Natural killer cell treated with Interleukin-12 subunit alpha and Interleukin-12 subunit beta and Interleukin-15 and Interleukin-18, amount 100 ng/mL, for 72 hours (primary cell): ENCODE measurements at regions not wholly inside any gene's neighbourhood (a gene's known extent, or its start where the extent isn't known, plus 50 kb on each side); places are given as distances from the start of the nearest gene placed in this dataset.

Source experiments
- ATAC-seq, 2 donors: fragments of 150-1000 bp; cut with Tn5 transposase in 1 of 2; sonication (Bioruptor Pico), chemical (Tn5 transposase) in 1 of 2; 2 replicates each; pipeline ENCODE4 v1.10.0; 2021
- DNase-seq: peaks from one replicate; pipeline ENCODE4 v3.0.0; 2022; ENCODE audit warnings: low spot score
- H3K27ac Mint-ChIP-seq, 2 donors: 1 replicate in 1 of 2; 2 replicates in 1 of 2; pipeline ENCODE4 v1.8.0; 2022; ENCODE audit warnings: mixed read lengths in 2 of 2, mild to moderate bottlenecking in 1 of 2, moderate library complexity in 1 of 2
- H3K27me3 Mint-ChIP-seq, 2 donors: 1 replicate in 1 of 2; 2 replicates in 1 of 2; pipeline ENCODE4 v1.8.0; 2022; ENCODE audit warnings: mixed read lengths in 2 of 2
- H3K36me3 Mint-ChIP-seq: one replicate; pipeline ENCODE4 v1.8.0; 2022; ENCODE audit warnings: mixed read lengths
- H3K4me1 Mint-ChIP-seq, 2 donors: 1 replicate in 1 of 2; 2 replicates in 1 of 2; pipeline ENCODE4 v1.8.0; 2022; ENCODE audit warnings: low read depth in 2 of 2, mixed read lengths in 2 of 2, mild to moderate bottlenecking in 1 of 2
- H3K4me3 Mint-ChIP-seq: one replicate; pipeline ENCODE4 v1.8.0; 2022; ENCODE audit warnings: mixed read lengths
- H3K9me3 Mint-ChIP-seq: 2 replicates; pipeline ENCODE4 v1.8.0; 2022; ENCODE audit warnings: mixed read lengths

GRCh38 chr10:128546651-128547165 lies 420.5 kb upstream of the MKI67 start:
- Mint-ChIP-seq H3K4me1 (no peaks in the 10 kb centered on the region), H3K27me3 (peaks cover 7 to 13% of the 10 kb centered on the region in 2 donors), H3K27ac (no peak overlapping the region), H3K4me3 (no peak overlapping the region), H3K9me3 (no peaks in the 10 kb centered on the region), H3K36me3 (no peaks in the 10 kb centered on the region)
- DNase-seq: no peak
- ATAC-seq: no peak

DNA sequence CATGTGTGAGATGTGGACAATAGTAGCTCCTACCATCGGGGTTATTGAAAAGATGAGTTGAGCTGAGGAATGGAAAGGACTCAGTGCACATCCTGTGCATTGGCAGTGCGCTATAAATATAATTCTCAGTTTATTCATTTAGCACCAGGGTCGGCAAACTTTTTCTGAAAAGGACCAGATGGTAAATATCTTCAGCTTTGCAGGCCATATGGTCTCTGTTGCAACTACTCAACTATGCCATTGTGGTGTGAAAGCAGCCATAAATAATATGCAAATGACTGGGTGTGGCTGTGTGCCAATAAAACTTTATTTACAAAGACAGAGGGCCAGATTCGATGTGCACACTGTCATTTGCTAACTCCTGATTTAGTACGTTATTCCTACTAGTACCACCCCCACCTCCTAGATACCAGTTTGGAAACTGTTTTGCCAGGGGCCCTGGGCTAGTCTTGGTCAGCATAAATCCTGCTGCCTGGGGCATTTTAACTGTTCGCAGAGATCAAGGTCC lies 422.9 kb upstream of the MKI67 start:
- no peaks in the 10 kb centered on the region for H3K36me3 Mint-ChIP-seq
- no peaks in the 10 kb centered on the region for H3K4me1 Mint-ChIP-seq
- no peaks in the 10 kb centered on the region for H3K9me3 Mint-ChIP-seq
- H3K27ac Mint-ChIP-seq: no peak overlapping the region
- H3K27me3 Mint-ChIP-seq: peaks cover 3 to 4% of the 10 kb centered on the region in 2 donors
- H3K4me3 Mint-ChIP-seq: no peak overlapping the region
- ATAC-seq (no peak), DNase-seq (no peak)

DNA sequence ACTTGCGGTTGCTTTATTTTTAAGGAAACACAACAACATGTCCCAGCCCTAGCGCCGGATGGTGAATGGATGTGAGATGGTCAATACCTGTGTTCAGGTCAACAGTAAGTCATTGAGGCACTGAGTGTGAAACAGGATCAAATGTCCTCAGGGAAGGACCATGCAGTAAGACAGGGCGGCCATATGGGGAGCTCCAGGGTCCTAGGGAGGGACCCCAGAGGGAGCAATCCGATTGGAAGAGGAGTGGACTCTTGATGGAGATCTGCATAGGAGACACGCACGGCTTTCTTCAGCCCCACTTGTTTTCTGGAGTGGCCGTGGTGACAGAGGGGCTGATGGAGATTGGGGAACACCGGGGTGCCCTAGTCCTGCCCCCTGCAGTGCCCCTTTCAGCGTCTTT lies 423.8 kb upstream of the MKI67 start:
- no peak for DNase-seq
- Mint-ChIP-seq H3K4me1 (no peaks in the 10 kb centered on the region), H3K9me3 (no peaks in the 10 kb centered on the region), H3K4me3 (no peak overlapping the region), H3K27ac (no peak overlapping the region), H3K36me3 (no peaks in the 10 kb centered on the region), H3K27me3 (peaks cover 7 to 12% of the 10 kb centered on the region in 2 donors)
- no peak for ATAC-seq

DNA sequence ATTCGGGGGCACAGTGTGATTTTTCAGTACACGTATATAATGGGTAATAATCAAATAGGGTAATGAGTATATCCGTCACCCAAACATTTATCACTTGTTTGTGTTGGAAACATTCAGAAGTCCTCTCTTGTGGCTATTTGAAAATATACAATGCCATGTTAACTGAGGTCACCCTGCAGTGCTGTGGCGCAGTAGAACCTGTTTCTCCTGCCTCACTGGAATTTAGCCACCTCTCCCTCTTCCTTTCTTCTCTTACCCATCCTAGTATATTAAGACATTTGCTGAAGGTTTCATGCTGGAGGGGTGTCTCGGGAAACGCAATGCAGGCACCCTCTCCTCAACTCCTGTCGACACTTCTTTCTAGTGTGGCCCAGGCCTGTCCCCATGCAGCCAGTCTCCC lies 425.3 kb upstream of the MKI67 start:
- Mint-ChIP-seq H3K4me1 (no peaks in the 10 kb centered on the region), H3K4me3 (no peak overlapping the region), H3K36me3 (no peaks in the 10 kb centered on the region), H3K27ac (no peak overlapping the region), H3K9me3 (no peaks in the 10 kb centered on the region), H3K27me3 (peaks cover 7 to 12% of the 10 kb centered on the region in 2 donors)
- DNase-seq (no peak), ATAC-seq (no peak)

GRCh38 chr10:128553755-128554154 lies 427.5 kb upstream of the MKI67 start:
- Mint-ChIP-seq H3K9me3 (no peaks in the 10 kb centered on the region), H3K4me1 (no peaks in the 10 kb centered on the region), H3K4me3 (no peak overlapping the region), H3K36me3 (no peaks in the 10 kb centered on the region), H3K27ac (no peak overlapping the region), H3K27me3 (peaks cover 9 to 12% of the 10 kb centered on the region in 2 donors)
- ATAC-seq: no peak
- no peak for DNase-seq

- Mint-ChIP-seq H3K4me1 (no peaks in the 10 kb centered on the region), H3K27ac (no peak overlapping the region), H3K9me3 (no peaks in the 10 kb centered on the region), H3K36me3 (no peaks in the 10 kb centered on the region), H3K27me3 (peaks cover 16 to 20% of the 10 kb centered on the region in 2 donors), H3K4me3 (no peak overlapping the region)
- no peak for DNase-seq
- ATAC-seq: no peak
Observed at GRCh38 chr10:128556182-128557110, 430.2 kb upstream of the MKI67 start.

DNA sequence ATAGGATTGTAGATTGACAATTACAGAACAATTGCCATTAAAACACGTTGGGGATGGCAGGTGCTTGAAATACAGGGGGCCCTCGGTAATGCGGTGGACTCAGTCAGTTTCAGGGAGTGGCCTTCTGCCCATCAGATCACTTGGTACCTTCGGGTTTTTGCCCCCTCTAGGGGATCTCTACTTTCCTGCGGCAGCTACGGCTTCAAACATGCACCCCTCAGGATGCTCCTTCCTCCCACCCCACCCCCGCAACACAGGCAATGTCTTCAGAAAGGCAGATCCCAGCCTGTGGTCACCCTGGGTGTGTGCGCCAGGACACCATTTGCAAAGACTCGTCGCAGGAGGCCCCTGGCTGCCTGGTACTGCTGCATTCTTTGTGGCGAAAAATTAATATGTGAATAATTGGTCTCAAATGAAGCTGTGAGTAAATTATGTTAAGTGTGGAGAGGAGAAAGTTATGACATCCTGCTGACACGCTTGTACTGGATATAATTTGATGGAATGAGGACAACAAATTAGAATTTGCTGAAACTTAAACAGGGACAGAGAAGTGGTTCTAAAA lies 431.0 kb upstream of the MKI67 start:
- H3K36me3 Mint-ChIP-seq: no peaks in the 10 kb centered on the region
- DNase-seq (no peak), ATAC-seq (no peak)
- no peaks in the 10 kb centered on the region for H3K9me3 Mint-ChIP-seq
- no peak overlapping the region for H3K27ac Mint-ChIP-seq
- H3K4me3 Mint-ChIP-seq: no peak overlapping the region
- H3K27me3 Mint-ChIP-seq: peaks cover 16 to 20% of the 10 kb centered on the region in 2 donors
- no peaks in the 10 kb centered on the region for H3K4me1 Mint-ChIP-seq

DNA sequence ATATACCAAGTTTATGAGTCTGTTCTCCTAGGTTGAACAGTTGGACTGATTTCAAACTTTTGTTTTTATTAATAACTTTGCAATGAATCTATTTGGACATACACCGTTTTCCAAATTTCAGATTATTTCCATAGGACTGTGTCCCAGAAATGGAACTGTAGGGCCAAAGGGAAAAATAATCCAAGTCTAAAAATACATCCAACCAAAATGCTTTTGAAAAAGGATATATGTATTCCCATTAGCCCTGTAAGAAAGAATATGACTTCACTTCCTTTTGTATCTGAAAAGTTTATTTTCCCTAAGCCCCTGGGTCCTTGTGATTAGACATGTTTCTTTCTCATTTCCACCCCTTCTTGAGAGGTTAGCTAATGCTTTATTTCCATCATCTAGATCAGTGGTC lies 434.2 kb upstream of the MKI67 start:
- Mint-ChIP-seq H3K27ac (no peak overlapping the region), H3K9me3 (no peaks in the 10 kb centered on the region), H3K4me1 (no peaks in the 10 kb centered on the region), H3K36me3 (no peaks in the 10 kb centered on the region), H3K4me3 (no peak overlapping the region), H3K27me3 (peaks cover 7 to 11% of the 10 kb centered on the region in 2 donors)
- DNase-seq (no peak), ATAC-seq (no peak)

DNA sequence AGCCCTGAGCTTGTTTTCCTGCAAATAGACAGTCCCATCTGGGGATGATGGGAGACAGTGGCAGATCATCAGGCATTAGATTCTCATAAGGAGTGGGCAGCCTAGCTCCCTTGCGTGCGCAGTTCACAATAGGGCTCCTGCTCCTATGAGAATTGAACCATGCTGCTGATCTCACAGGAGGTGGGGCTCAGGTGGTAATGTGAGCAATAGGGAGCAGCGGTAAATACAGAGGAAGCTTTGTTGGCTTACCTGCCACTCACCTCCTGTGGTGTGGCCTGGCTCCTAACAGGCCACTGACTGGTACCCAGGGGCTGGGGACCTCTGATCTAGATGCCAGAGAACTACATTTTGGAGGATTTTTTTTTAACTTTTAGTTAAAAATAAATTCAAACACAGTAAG lies 434.8 kb upstream of the MKI67 start:
- no peaks in the 10 kb centered on the region for H3K4me1 Mint-ChIP-seq
- H3K9me3 Mint-ChIP-seq: no peaks in the 10 kb centered on the region
- H3K27me3 Mint-ChIP-seq: peaks cover 7 to 11% of the 10 kb centered on the region in 2 donors
- no peak overlapping the region for H3K27ac Mint-ChIP-seq
- no peaks in the 10 kb centered on the region for H3K36me3 Mint-ChIP-seq
- no peak for ATAC-seq
- H3K4me3 Mint-ChIP-seq: no peak overlapping the region
- DNase-seq: no peak

- no peak overlapping the region for H3K4me3 Mint-ChIP-seq
- ATAC-seq (no peak), DNase-seq (no peak)
- H3K9me3 Mint-ChIP-seq: no peaks in the 10 kb centered on the region
- no peaks in the 10 kb centered on the region for H3K4me1 Mint-ChIP-seq
- no peaks in the 10 kb centered on the region for H3K36me3 Mint-ChIP-seq
- no peak overlapping the region for H3K27ac Mint-ChIP-seq
- H3K27me3 Mint-ChIP-seq: peaks cover 7% of the 10 kb centered on the region in 2 donors
Observed at GRCh38 chr10:128563387-128563786, 437.2 kb upstream of the MKI67 start.

GRCh38 chr10:128563904-128564303 lies 437.7 kb upstream of the MKI67 start:
- H3K27me3 Mint-ChIP-seq: peaks cover 7% of the 10 kb centered on the region in 2 donors
- no peak for ATAC-seq
- no peak overlapping the region for H3K4me3 Mint-ChIP-seq
- H3K9me3 Mint-ChIP-seq: no peaks in the 10 kb centered on the region
- no peaks in the 10 kb centered on the region for H3K36me3 Mint-ChIP-seq
- H3K4me1 Mint-ChIP-seq: no peaks in the 10 kb centered on the region
- DNase-seq: no peak
- no peak overlapping the region for H3K27ac Mint-ChIP-seq

- no peak overlapping the region for H3K4me3 Mint-ChIP-seq
- no peak for ATAC-seq
- H3K36me3 Mint-ChIP-seq: no peaks in the 10 kb centered on the region
- H3K27me3 Mint-ChIP-seq: no peaks in the 10 kb centered on the region
- no peaks in the 10 kb centered on the region for H3K9me3 Mint-ChIP-seq
- DNase-seq: no peak
- H3K4me1 Mint-ChIP-seq: no peaks in the 10 kb centered on the region
- no peak overlapping the region for H3K27ac Mint-ChIP-seq
Observed at GRCh38 chr10:128566361-128566968, 440.2 kb upstream of the MKI67 start.

DNA sequence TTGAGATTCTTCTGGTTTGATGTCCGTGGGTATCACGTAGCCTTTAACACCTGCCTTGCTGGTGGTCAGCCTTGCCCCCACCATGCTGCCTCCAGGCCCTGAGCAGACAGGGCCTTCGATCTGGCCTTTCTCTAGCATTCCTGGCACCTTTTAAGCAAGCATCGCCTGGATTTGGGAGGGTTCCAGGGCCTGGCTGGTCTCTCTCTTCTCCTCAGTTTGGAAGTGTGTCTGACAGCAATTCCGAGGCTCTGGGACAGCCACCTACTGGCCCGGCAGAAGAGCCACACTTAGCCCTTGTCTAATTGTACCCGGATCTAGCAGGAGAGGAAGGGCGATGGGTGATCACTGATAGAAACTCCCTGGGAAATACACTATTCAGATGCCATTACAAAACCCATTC lies 441.3 kb upstream of the MKI67 start:
- H3K4me1 Mint-ChIP-seq: no peaks in the 10 kb centered on the region
- no peak overlapping the region for H3K27ac Mint-ChIP-seq
- H3K36me3 Mint-ChIP-seq: no peaks in the 10 kb centered on the region
- no peaks in the 10 kb centered on the region for H3K9me3 Mint-ChIP-seq
- H3K4me3 Mint-ChIP-seq: no peak overlapping the region
- ATAC-seq: no peak
- H3K27me3 Mint-ChIP-seq: no peaks in the 10 kb centered on the region
- DNase-seq: no peak

- ATAC-seq (no peak), DNase-seq (no peak)
- Mint-ChIP-seq H3K27me3 (no peaks in the 10 kb centered on the region), H3K27ac (no peak overlapping the region), H3K4me1 (no peaks in the 10 kb centered on the region), H3K4me3 (no peak overlapping the region), H3K9me3 (no peaks in the 10 kb centered on the region), H3K36me3 (no peaks in the 10 kb centered on the region)
Observed at GRCh38 chr10:128568041-128568440, 441.8 kb upstream of the MKI67 start.
